Progenitor cell of endocrine pancreas (in vitro differentiated cells): ENCODE measurements at regions not wholly inside any gene's neighbourhood (a gene's known extent, or its start where the extent isn't known, plus 50 kb on each side); places are given as distances from the start of the nearest gene placed in this dataset.
A peak's percentile ranks its signal among the peaks of the same experiment; 100 is the strongest.

Experiments
- DNase-seq: peaks from one replicate; pipeline ENCODE4 v3.0.0; 2021; ENCODE audit warnings: low spot score; ENCODE audit not compliant: unreplicated experiment
- H3K27ac Mint-ChIP-seq: 2 replicates; pipeline ENCODE4 v1.8.0; 2021; ENCODE audit warnings: mild to moderate bottlenecking, moderate library complexity, mixed read lengths
- H3K27me3 Mint-ChIP-seq: 2 replicates; pipeline ENCODE4 v1.8.0; 2021; ENCODE audit warnings: mixed read lengths
- H3K36me3 Mint-ChIP-seq: 2 replicates; pipeline ENCODE4 v1.8.0; 2022; ENCODE audit warnings: mixed read lengths; ENCODE audit not compliant: insufficient read depth
- H3K4me1 Mint-ChIP-seq: 2 replicates; pipeline ENCODE4 v1.8.0; 2021; ENCODE audit warnings: low read depth, mixed read lengths
- H3K4me3 Mint-ChIP-seq: 2 replicates; pipeline ENCODE4 v1.8.0; 2021; ENCODE audit warnings: low read depth, mild to moderate bottlenecking, moderate library complexity, mixed read lengths
- H3K9me3 Mint-ChIP-seq: 2 replicates; pipeline ENCODE4 v1.8.0; 2021; ENCODE audit warnings: low read depth, mixed read lengths
- CTCF ChIP-seq: fragments of 200-600 bp; sonication (generic); IDR thresholded peaks from one replicate; pipeline ENCODE4 v1.5.0; 2021; ENCODE audit warnings: antibody characterized with exemption, mild to moderate bottlenecking; ENCODE audit not compliant: unreplicated experiment

- H3K4me3 Mint-ChIP-seq: no peak overlapping the region
- no peak for TF ChIP-seq CTCF
- H3K9me3 Mint-ChIP-seq: peaks cover 15% of the 10 kb centered on the region
- H3K27me3 Mint-ChIP-seq: no peaks in the 10 kb centered on the region
- DNase-seq: no peak
- H3K27ac Mint-ChIP-seq: peak overlapping the region; percentile 61
- peaks cover 37% of the 10 kb centered on the region for H3K4me1 Mint-ChIP-seq
- H3K36me3 Mint-ChIP-seq: peaks cover 7% of the 10 kb centered on the region
Observed at GRCh38 chr1:218585511-218586184, 240.5 kb downstream of the TGFB2 start.

- TF ChIP-seq CTCF: no peak
- H3K4me1 Mint-ChIP-seq: peaks cover 37% of the 10 kb centered on the region
- no peaks in the 10 kb centered on the region for H3K27me3 Mint-ChIP-seq
- H3K27ac Mint-ChIP-seq: no peak overlapping the region
- no peak for DNase-seq
- peaks cover 15% of the 10 kb centered on the region for H3K9me3 Mint-ChIP-seq
- peaks cover 4% of the 10 kb centered on the region for H3K36me3 Mint-ChIP-seq
- no peak overlapping the region for H3K4me3 Mint-ChIP-seq
Observed at GRCh38 chr1:218587900-218588299, 242.8 kb downstream of the TGFB2 start.

GRCh38 chr1:218588540-218589172 is 243.5 kb downstream of the TGFB2 start:
- peaks cover 2% of the 10 kb centered on the region for H3K36me3 Mint-ChIP-seq
- no peak for DNase-seq
- no peaks in the 10 kb centered on the region for H3K27me3 Mint-ChIP-seq
- no peak overlapping the region for H3K4me3 Mint-ChIP-seq
- peaks cover 37% of the 10 kb centered on the region for H3K4me1 Mint-ChIP-seq
- H3K9me3 Mint-ChIP-seq: peaks cover 11% of the 10 kb centered on the region
- H3K27ac Mint-ChIP-seq: no peak overlapping the region
- TF ChIP-seq CTCF: no peak

- no peak for TF ChIP-seq CTCF
- Mint-ChIP-seq H3K27ac (no peak overlapping the region), H3K27me3 (no peaks in the 10 kb centered on the region), H3K36me3 (no peaks in the 10 kb centered on the region), H3K9me3 (peaks cover 8% of the 10 kb centered on the region), H3K4me3 (no peak overlapping the region), H3K4me1 (peaks cover 31% of the 10 kb centered on the region)
- DNase-seq: no peak
Observed at GRCh38 chr1:218589487-218589886, 244.4 kb downstream of the TGFB2 start.

- no peak for TF ChIP-seq CTCF
- H3K4me3 Mint-ChIP-seq: no peak overlapping the region
- no peak overlapping the region for H3K27ac Mint-ChIP-seq
- no peaks in the 10 kb centered on the region for H3K27me3 Mint-ChIP-seq
- H3K36me3 Mint-ChIP-seq: no peaks in the 10 kb centered on the region
- H3K4me1 Mint-ChIP-seq: peaks cover 12% of the 10 kb centered on the region
- DNase-seq: no peak
- H3K9me3 Mint-ChIP-seq: peaks cover 8% of the 10 kb centered on the region
Observed at GRCh38 chr1:218591966-218592365, 246.8 kb downstream of the TGFB2 start.
